ENCODE measurements at regions not wholly inside any gene's neighbourhood (a gene's known extent, or its start where the extent isn't known, plus 50 kb on each side); places are given as distances from the start of the nearest gene placed in this dataset.

DNA sequence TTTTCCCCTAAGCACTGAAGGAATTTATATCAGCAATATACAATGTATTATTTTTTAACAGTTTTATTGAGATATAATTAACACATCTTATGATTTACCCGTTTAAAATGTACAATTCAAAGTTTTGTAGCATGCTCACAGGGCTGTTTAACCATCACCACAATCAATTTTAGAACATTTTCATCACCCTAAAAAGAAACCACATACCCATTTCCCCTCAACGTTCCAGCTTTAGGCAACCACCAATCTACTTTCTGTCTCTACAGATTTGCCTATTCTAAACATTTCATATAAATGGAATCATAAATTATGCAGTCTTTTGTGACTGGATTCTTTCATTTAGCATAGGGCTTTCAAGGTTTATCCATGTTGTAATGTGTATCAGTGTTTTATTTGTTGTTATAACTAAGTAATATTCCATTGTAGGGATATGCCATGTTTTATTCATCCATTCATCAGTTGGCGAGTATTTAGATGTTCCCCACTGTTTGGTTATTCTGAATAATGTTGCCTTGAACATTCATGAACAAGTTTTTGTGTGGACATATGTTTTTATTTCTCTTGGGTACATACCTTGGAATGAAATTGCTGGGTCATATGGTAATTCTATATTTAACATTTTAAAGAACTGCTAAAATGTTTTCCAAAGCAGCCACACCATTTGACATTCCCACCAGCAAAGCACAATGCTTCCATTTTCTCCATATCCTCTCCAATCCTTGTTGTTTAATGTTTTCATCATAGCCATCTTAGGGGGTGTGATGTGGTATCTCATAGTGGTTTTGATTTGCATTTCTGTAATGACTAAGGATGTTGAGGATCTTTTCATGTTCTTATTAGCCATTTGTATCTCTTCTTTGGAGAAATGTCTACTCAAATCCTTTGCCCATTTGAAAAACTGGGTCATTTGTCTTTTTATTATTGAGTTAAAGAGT, 188.5 kb downstream of the TM2D1 start:
- TF ChIP-seq POLR2A (IDR thresholded peaks at IDR 0.05; ENCODE audit: low read depth) (no peak), EP300 (IDR thresholded peaks at IDR 0.05) (no peak), POLR2AphosphoS5 (IDR thresholded peaks at IDR 0.05) (no peak)
- TF ChIP-seq, protein P1, sequence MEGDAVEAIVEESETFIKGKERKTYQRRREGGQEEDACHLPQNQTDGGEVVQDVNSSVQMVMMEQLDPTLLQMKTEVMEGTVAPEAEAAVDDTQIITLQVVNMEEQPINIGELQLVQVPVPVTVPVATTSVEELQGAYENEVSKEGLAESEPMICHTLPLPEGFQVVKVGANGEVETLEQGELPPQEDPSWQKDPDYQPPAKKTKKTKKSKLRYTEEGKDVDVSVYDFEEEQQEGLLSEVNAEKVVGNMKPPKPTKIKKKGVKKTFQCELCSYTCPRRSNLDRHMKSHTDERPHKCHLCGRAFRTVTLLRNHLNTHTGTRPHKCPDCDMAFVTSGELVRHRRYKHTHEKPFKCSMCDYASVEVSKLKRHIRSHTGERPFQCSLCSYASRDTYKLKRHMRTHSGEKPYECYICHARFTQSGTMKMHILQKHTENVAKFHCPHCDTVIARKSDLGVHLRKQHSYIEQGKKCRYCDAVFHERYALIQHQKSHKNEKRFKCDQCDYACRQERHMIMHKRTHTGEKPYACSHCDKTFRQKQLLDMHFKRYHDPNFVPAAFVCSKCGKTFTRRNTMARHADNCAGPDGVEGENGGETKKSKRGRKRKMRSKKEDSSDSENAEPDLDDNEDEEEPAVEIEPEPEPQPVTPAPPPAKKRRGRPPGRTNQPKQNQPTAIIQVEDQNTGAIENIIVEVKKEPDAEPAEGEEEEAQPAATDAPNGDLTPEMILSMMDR (IDR thresholded peaks at IDR 0.05) = no peak
- H3K27ac ChIP-seq (replicated peaks in 1 of 4) = no peak overlapping the region
- intact Hi-C loops (cut with DNase I) = no loop called here
- H3K9me3 ChIP-seq = no peaks in the 10 kb centered on the region
- no peaks in the 10 kb centered on the region for H3K36me3 ChIP-seq
- H3K4me1 ChIP-seq = no peaks in the 10 kb centered on the region
- 79% methylated on average over 3 of the region's 3 CpGs for whole genome bisulfite sequencing
- no peaks in the 10 kb centered on the region for H3K27me3 ChIP-seq
- DNase-seq (ENCODE audit: extremely low spot score) = no peak
- no peak overlapping the region for H3K4me3 ChIP-seq

DNA sequence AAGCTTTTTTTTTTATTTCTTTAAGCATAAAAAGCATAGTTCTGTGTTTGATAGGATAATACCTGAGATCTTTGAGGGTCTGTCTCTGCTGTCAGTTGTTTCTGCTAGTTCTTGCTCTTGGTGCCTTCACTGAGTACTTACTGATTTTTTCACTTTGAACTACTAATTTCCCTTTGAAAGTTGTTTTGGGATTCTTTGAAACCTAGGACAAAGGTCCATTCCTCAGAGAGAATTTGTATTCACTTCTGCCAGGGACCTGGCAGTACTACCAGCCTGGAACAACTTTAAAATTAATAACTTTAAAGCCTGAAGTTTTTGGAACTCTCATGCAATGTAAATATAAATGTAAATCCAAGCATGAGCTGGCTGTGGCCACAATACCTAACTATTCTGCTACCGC, 190.1 kb downstream of the TM2D1 start:
- Histone ChIP-seq H3K4me1 (no peaks in the 10 kb centered on the region), H3K36me3 (no peaks in the 10 kb centered on the region), H3K4me3 (no peak overlapping the region), H3K27me3 (no peaks in the 10 kb centered on the region), H3K9me3 (no peaks in the 10 kb centered on the region), H3K27ac (replicated peaks in 1 of 4) (no peak overlapping the region)
- TF ChIP-seq EP300 (IDR thresholded peaks at IDR 0.05) = no peak
- TF ChIP-seq, protein P1 (IDR thresholded peaks at IDR 0.05) = no peak
- no peak for TF ChIP-seq POLR2AphosphoS5 (IDR thresholded peaks at IDR 0.05)
- TF ChIP-seq POLR2A (IDR thresholded peaks at IDR 0.05; ENCODE audit: low read depth) = no peak
- DNase-seq (ENCODE audit: extremely low spot score) = no peak
- WGBS = 92% methylated on average over 1 of the region's 1 CpG
- intact Hi-C loops (cut with DNase I) = no loop called here

DNA sequence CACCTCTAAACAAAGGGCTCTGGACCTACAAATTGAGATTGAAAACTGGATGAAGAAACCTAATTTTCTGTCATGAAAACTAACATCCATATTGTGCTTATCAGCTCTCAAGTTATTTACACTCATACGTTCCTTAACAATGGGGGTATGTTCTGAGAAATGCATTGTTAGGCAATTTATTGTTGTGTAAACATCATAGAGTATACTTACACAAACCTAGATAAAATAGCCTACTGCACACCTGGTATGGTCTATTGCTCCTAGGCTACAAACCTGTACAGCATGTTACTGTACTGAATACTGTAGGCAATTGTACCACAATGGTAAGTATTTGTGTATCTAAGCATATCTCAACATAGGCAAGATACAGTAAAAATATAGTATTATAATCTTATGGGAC, 191.4 kb downstream of the TM2D1 start:
- intact Hi-C loops (cut with DNase I) = no loop called here
- H3K4me1 ChIP-seq = no peaks in the 10 kb centered on the region
- H3K9me3 ChIP-seq = no peaks in the 10 kb centered on the region
- TF ChIP-seq, protein P1 (IDR thresholded peaks at IDR 0.05) = no peak
- TF ChIP-seq EP300 (IDR thresholded peaks at IDR 0.05) = no peak
- no peak for TF ChIP-seq POLR2AphosphoS5 (IDR thresholded peaks at IDR 0.05)
- TF ChIP-seq POLR2A (IDR thresholded peaks at IDR 0.05; ENCODE audit: low read depth) = no peak
- H3K27ac ChIP-seq (replicated peaks in 1 of 4) = no peak overlapping the region
- no peak overlapping the region for H3K4me3 ChIP-seq
- no peaks in the 10 kb centered on the region for H3K27me3 ChIP-seq
- no peak for DNase-seq (ENCODE audit: extremely low spot score)
- WGBS = 74% methylated on average over 1 of the region's 1 CpG
- H3K36me3 ChIP-seq = no peaks in the 10 kb centered on the region

DNA sequence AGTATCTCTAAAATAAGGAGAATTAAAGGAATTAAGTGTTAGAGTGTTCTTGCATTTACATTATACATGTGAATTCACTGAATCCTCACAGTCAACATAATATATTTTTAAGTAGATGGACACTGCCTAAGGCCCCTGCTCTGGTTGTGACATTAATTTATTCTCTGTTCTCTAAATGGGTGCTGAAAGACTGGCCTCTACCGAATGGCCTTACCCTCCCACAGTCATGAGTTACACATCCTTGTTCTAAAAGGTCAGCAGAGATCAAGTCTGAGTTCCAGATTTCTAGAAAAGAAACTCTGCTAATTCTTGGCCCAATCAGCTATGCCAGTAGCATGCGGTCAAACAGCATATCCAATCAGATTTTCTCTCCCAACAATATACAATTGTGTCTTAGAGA, 193.2 kb downstream of the TM2D1 start:
- H3K27me3 ChIP-seq = no peaks in the 10 kb centered on the region
- intact Hi-C loops (cut with DNase I) = no loop called here
- WGBS = 84% methylated on average over 2 of the region's 2 CpGs
- H3K9me3 ChIP-seq = no peaks in the 10 kb centered on the region
- no peaks in the 10 kb centered on the region for H3K4me1 ChIP-seq
- no peak for DNase-seq (ENCODE audit: extremely low spot score)
- TF ChIP-seq, protein P1 (IDR thresholded peaks at IDR 0.05) = no peak
- TF ChIP-seq EP300 (IDR thresholded peaks at IDR 0.05) (no peak), POLR2A (IDR thresholded peaks at IDR 0.05; ENCODE audit: low read depth) (no peak), POLR2AphosphoS5 (IDR thresholded peaks at IDR 0.05) (no peak)
- H3K36me3 ChIP-seq = no peaks in the 10 kb centered on the region
- no peak overlapping the region for H3K4me3 ChIP-seq
- no peak overlapping the region for H3K27ac ChIP-seq (replicated peaks in 1 of 4)

Measured in esophagus muscularis mucosa (tissue), 4 donors.